RWPE1 (cell line): ENCODE measurements at regions not wholly inside any gene's neighbourhood (a gene's known extent, or its start where the extent isn't known, plus 50 kb on each side); places are given as distances from the start of the nearest gene placed in this dataset.

Experiments used
- CTCF ChIA-PET: fragments of 350-600 bp; sonication (Branson Sonifier 250); formaldehyde crosslinking; extraction: SDS; loops from one replicate; lab custom pipeline; 2021; lab: Yijun Ruan, JAX
- POLR2A ChIA-PET: fragments of 400-600 bp; formaldehyde crosslinking; extraction: SDS; loops from one replicate; lab custom pipeline; 2020; ENCODE audit warnings: antibody characterized with exemption; ENCODE audit not compliant: low non-redundant PET; lab: Yijun Ruan, JAX
- DNase-seq: peaks from one replicate; pipeline ENCODE4 v3.0.0; 2012; ENCODE audit warnings: low spot score
- H3K27ac ChIP-seq: fragments of 450-650 bp; 2 replicates; pipeline ENCODE4 v1.5.1; 2017
- CTCF ChIP-seq: fragments of 450-650 bp; conservative IDR thresholded peaks from 2 replicates; pipeline ENCODE4 v1.5.1; 2017; ENCODE audit warnings: low read depth, mild to moderate bottlenecking

DNA sequence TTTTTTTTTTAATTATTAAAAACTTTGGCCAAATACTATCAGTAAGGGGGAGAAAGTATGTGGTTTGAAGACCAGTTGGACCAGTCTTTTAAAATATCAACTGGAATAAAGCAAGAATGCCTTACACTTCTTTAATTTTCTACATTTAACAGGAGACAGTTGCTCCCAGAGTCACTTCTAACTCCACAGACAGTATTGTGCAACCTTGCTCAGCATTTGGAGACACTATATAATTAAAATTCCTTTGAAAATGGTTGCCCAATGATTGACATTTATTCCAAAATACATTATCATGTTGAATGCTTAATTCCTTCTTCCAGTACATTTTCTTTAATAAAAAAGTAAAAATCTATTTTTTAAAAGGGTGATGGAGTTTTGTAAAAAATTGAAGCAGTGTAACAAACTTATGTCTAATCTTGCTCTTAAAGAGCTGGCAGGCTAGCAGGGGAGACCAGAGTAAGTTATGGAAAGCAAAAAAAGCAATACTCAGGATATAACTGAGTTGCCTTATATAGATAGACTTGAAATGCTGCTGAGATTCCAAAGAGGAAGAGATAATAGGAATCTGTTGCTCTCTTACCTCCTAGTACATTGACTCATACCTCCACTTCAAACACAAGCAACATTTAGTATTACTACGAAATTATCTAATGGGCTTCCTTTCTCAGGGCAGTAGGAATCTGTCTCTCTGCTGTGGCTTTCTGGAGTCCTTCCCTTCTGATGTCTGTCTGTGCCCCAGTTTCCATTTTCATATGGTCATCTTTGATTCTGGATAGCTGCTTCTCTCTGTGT, 69.7 kb upstream of the RGL1 start:
- ChIA-PET CTCF (no interaction called here), POLR2A (no interaction called here)
- H3K27ac ChIP-seq: no peak overlapping the region
- DNase-seq: no peak
- no peak for TF ChIP-seq CTCF

GRCh38 chr1:183734543-183735036, 70.3 kb upstream of the RGL1 start:
- no peak overlapping the region for H3K27ac ChIP-seq
- no peak for DNase-seq
- ChIA-PET POLR2A (no interaction called here), CTCF (no interaction called here)
- TF ChIP-seq CTCF: no peak

GRCh38 chr1:183733715-183734114, 71.2 kb upstream of the RGL1 start:
- H3K27ac ChIP-seq: no peak overlapping the region
- ChIA-PET CTCF (no interaction called here), POLR2A (no interaction called here)
- no peak for TF ChIP-seq CTCF
- DNase-seq: no peak

DNA sequence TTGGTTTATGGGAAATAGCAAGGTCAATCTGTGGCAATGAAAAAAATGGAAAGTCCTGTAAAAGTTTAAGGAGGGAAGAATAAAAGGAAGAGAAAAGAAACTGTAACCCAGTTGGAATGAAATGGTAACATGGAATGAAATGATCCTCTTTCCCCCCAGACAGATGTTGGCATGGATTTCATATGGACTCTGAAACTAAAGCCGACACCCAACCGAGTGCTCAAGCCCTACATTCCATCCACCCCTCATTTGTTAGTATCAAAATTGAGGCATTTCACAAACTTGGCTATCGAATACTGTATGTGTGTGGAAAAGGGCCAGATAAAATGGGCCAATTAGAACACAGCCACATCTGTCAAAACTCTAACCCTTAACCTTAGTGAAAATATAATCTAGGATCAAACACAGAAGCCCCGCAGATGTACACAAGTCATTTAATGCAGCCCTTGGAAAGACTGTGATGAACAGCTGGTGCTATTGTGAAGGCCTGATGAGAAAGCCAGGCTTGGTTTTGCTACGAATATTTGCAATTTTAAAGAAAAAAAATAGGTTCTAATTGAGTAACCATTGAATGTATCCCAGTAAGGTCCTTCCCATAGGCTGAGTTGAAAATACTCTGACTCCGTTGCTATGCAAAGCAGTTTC, 72.6 kb upstream of the RGL1 start:
- H3K27ac ChIP-seq: no peak overlapping the region
- POLR2A ChIA-PET: no interaction called here
- DNase-seq: no peak
- TF ChIP-seq CTCF: no peak
- CTCF ChIA-PET: no interaction called here

DNA sequence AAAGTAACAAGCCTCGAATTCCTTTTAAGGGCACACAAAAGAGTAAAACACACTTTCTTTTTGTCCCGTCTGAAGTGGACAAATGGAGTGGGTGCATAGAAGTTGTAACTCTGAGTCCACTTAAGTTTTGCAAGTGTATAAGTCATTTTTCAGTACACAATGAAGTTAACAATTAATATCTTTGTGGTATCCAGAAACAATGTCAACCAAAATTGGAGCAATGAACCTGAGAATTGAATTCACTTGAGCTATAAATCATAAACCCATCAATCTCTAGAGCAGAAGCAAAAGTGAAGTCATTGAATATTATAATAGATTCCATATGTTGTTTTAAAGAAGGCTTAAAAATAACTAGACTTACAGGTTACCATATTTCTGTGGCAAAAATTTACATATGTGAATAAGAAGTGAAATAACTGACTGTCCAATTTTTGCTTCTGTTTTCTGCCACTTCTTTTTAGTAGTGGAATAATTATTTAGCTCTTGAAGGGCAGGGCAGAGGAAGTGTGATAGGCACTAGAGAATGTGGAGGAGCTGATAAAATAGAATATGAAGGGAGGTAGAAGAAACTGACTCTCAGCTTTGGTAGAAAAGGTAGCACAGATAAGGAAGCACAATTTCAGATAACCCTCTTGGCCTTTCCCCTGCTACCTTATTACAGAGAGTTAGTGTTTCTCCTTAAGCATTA, 73.9 kb upstream of the RGL1 start:
- DNase-seq: no peak
- ChIA-PET POLR2A (no interaction called here), CTCF (no interaction called here)
- no peak for TF ChIP-seq CTCF
- H3K27ac ChIP-seq: no peak overlapping the region

GRCh38 chr1:183730107-183730724, 74.7 kb upstream of the RGL1 start:
- CTCF ChIA-PET: no interaction called here
- no peak overlapping the region for H3K27ac ChIP-seq
- TF ChIP-seq CTCF: no peak
- DNase-seq: no peak
- POLR2A ChIA-PET: no interaction called here
